Hepatocyte (in vitro differentiated cells): ENCODE measurements at regions not wholly inside any gene's neighbourhood (a gene's known extent, or its start where the extent isn't known, plus 50 kb on each side); places are given as distances from the start of the nearest gene placed in this dataset.

Experiments used
- CTCF ChIP-seq: fragments of 200-600 bp; sonication (generic); IDR thresholded peaks from 2 replicates; pipeline ENCODE4 v1.5.1; 2016; ENCODE audit warnings: antibody characterized with exemption, mild to moderate bottlenecking; ENCODE audit not compliant: poor library complexity
- EZH2 ChIP-seq: fragments of 200-600 bp; sonication (generic); IDR thresholded peaks from 2 replicates; pipeline ENCODE4 v1.6.1; 2016; ENCODE audit warnings: antibody characterized with exemption, mild to moderate bottlenecking, borderline replicate concordance
- EZH2phosphoT487 ChIP-seq: fragments of 200-600 bp; sonication (generic); IDR thresholded peaks from one replicate; pipeline ENCODE4 v1.6.1; 2018; ENCODE audit warnings: antibody characterized with exemption, mild to moderate bottlenecking, low read depth, moderate library complexity; ENCODE audit not compliant: unreplicated experiment, severe bottlenecking

GRCh38 chr11:134981835-134982234 is 569.8 kb upstream of the B3GAT1 start:
- no peak for TF ChIP-seq EZH2phosphoT487
- no peak for TF ChIP-seq CTCF
- no peak for TF ChIP-seq EZH2
